CD4-positive, alpha-beta T cell (primary cell): ENCODE measurements at regions not wholly inside any gene's neighbourhood (a gene's known extent, or its start where the extent isn't known, plus 50 kb on each side); places are given as distances from the start of the nearest gene placed in this dataset.

ENCODE experiments used
- ATAC-seq: fragments of 200-7000 bp; cut with Tn5 transposase; one replicate; pipeline ENCODE4 v1.10.0; 2022; ENCODE audit warnings: mild to moderate bottlenecking; ENCODE audit not compliant: poor library complexity
- CTCF ChIA-PET: fragments of 350-600 bp; sonication (Branson Sonifier 250); formaldehyde crosslinking; loops from one replicate; lab custom pipeline; 2021; ENCODE audit warnings: antibody characterized with exemption, inconsistent platforms; lab: Charles Lee
- POLR2A ChIA-PET: fragments of 350-600 bp; sonication (Branson Sonifier 250); formaldehyde crosslinking; loops from one replicate; lab custom pipeline; 2021; ENCODE audit warnings: antibody characterized with exemption, inconsistent platforms; lab: Charles Lee
- DNase-seq, 14 experiments: peaks; one replicate each; pipeline ENCODE4 v3.0.0-alpha.2; 2013 to 2020; ENCODE audit warnings: mixed read lengths in 2 of 14
- H3K27ac ChIP-seq, 2 donors: one replicate each; pipeline versions ENCODE4 v1.5.1 to v1.7.0; 2013; ENCODE audit warnings: low read length in 2 of 2, low read depth in 1 of 2, mild to moderate bottlenecking in 1 of 2
- H3K27me3 ChIP-seq, 2 experiments: 1 replicate in 1 of 2; 2 replicates in 1 of 2; pipeline versions ENCODE4 v1.6.1 to v1.7.0; 2013; ENCODE audit warnings: low read length in 2 of 2, control low read depth in 1 of 2, mild to moderate bottlenecking in 1 of 2, moderate library complexity in 1 of 2; ENCODE audit not compliant: insufficient read depth in 2 of 2, control insufficient read depth in 1 of 2
- H3K36me3 ChIP-seq: one replicate; pipeline ENCODE4 v1.6.1; 2013; ENCODE audit warnings: low read length, control low read depth; ENCODE audit not compliant: insufficient read depth
- H3K4me1 ChIP-seq: one replicate; pipeline ENCODE4 v1.6.1; 2013; ENCODE audit warnings: low read length, control low read depth; ENCODE audit not compliant: insufficient read depth
- H3K4me3 ChIP-seq: one replicate; pipeline ENCODE4 v1.5.1; 2013; ENCODE audit warnings: mild to moderate bottlenecking, low read length, moderate library complexity
- H3K9me3 ChIP-seq, 2 experiments: 1 replicate in 1 of 2; 2 replicates in 1 of 2; pipeline versions ENCODE4 v1.6.1 to v1.7.0; 2013; ENCODE audit warnings: low read length in 2 of 2, mild to moderate bottlenecking in 2 of 2, control low read depth in 1 of 2, moderate library complexity in 1 of 2; ENCODE audit not compliant: control insufficient read depth in 1 of 2, insufficient read depth in 1 of 2
- H3K27ac Mint-ChIP-seq: one replicate; pipeline ENCODE4 v1.8.0; 2020; ENCODE audit warnings: mixed read lengths
- H3K27me3 Mint-ChIP-seq: one replicate; pipeline ENCODE4 v1.8.0; 2021; ENCODE audit warnings: mixed read lengths
- H3K36me3 Mint-ChIP-seq: one replicate; pipeline ENCODE4 v1.8.0; 2021; ENCODE audit warnings: low read depth, mixed read lengths
- H3K4me1 Mint-ChIP-seq: one replicate; pipeline ENCODE4 v1.8.0; 2021; ENCODE audit warnings: low read depth, mixed read lengths
- H3K4me3 Mint-ChIP-seq: one replicate; pipeline ENCODE4 v1.8.0; 2020; ENCODE audit warnings: mild to moderate bottlenecking, mixed read lengths
- H3K9me3 Mint-ChIP-seq: one replicate; pipeline ENCODE4 v1.8.0; 2020; ENCODE audit warnings: mixed read lengths
- CTCF ChIP-seq: fragments of 200-600 bp; IDR thresholded peaks from one replicate; pipeline ENCODE4 v1.8.0; 2022; ENCODE audit warnings: antibody characterized with exemption, mild to moderate bottlenecking
- intact Hi-C, 2 experiments: fragments of 100-400 bp; cut with DNase I in 1 of 2; cut with micrococcal nuclease in 1 of 2; formaldehyde crosslinking; loops; one replicate each; pipeline versions ENCODE4 v1.15.1 to v1.9.0; 2023 to 2025; cut with DNase I, micrococcal nuclease

DNA sequence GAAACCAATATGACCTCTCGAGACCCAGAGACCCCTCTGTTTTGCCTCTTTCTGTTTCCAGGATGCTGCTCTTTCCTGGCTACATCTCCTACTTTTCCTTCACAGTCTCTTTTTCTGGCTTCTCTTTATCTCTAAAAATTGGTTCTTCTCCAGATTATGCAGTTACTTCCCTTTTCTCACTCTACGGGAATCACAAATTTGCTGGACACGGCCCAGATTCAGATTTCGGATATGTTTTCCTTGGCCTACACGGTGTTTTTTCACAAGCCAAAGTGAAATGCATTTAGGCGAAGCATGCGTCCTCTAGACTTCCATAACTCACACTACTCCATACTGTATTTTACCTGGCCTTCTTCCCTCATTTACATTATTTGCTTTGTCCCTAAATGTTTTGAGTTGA is 214.7 kb upstream of the MIR17HG start:
- H3K36me3 ChIP-seq: no peaks in the 10 kb centered on the region
- Mint-ChIP-seq H3K4me1 (no peaks in the 10 kb centered on the region), H3K36me3 (no peaks in the 10 kb centered on the region), H3K9me3 (no peaks in the 10 kb centered on the region), H3K27ac (no peak overlapping the region), H3K4me3 (no peak overlapping the region), H3K27me3 (peaks cover 5% of the 10 kb centered on the region)
- POLR2A ChIA-PET: no interaction called here
- H3K27ac ChIP-seq: no peak overlapping the region
- no peaks in the 10 kb centered on the region for H3K4me1 ChIP-seq
- H3K9me3 ChIP-seq: no peaks in the 10 kb centered on the region
- H3K4me3 ChIP-seq: no peak overlapping the region
- CTCF ChIA-PET: no interaction called here
- no peak for TF ChIP-seq CTCF
- intact Hi-C loops: loop anchor here (5.0 to 10.0 kb wide), 3 partner anchors 115 to 590 kb away; no protein-coding TSS in a partner anchor
- ATAC-seq (no peak), DNase-seq (no peak)
- no peaks in the 10 kb centered on the region for H3K27me3 ChIP-seq

GRCh38 chr13:91133941-91134802 is 213.3 kb upstream of the MIR17HG start:
- DNase-seq (peak in 7 of 14 experiments; percentile 1 to 56 (median 20)), ATAC-seq (no peak)
- Histone ChIP-seq H3K27me3 (no peaks in the 10 kb centered on the region), H3K4me3 (no peak overlapping the region), H3K27ac (no peak overlapping the region), H3K4me1 (no peaks in the 10 kb centered on the region), H3K36me3 (no peaks in the 10 kb centered on the region), H3K9me3 (no peaks in the 10 kb centered on the region)
- POLR2A ChIA-PET: no interaction called here
- H3K36me3 Mint-ChIP-seq: no peaks in the 10 kb centered on the region
- no peaks in the 10 kb centered on the region for H3K9me3 Mint-ChIP-seq
- H3K27me3 Mint-ChIP-seq: no peaks in the 10 kb centered on the region
- peak; percentile 69 for TF ChIP-seq CTCF
- no peaks in the 10 kb centered on the region for H3K4me1 Mint-ChIP-seq
- intact Hi-C loops: loop anchor here (5.0 to 10.0 kb wide), 3 partner anchors 113 to 588 kb away; no protein-coding TSS in a partner anchor
- no peak overlapping the region for H3K27ac Mint-ChIP-seq
- CTCF ChIA-PET: no interaction called here
- no peak overlapping the region for H3K4me3 Mint-ChIP-seq

DNA sequence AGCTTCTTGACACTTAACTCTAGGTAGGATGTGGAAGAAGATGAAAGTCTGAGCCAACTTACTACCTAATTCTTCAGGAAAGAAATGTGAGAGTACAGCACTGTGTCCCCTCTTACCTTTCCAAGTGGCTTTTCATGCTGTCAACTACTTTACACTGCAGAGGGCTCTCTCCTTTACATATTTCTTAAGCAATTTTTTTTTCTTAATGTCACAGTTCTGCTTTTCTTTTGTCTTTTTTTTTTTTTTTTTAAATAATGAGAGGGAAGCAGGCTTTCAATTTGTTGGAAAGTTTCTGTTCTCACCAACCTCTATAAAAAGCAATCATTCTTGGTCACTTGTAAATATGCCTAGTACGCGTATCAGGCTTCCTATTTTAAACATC is 212.7 kb upstream of the MIR17HG start:
- no peak overlapping the region for H3K27ac ChIP-seq
- TF ChIP-seq CTCF: no peak
- no peaks in the 10 kb centered on the region for H3K4me1 ChIP-seq
- no peaks in the 10 kb centered on the region for H3K9me3 Mint-ChIP-seq
- ChIA-PET CTCF (no interaction called here), POLR2A (no interaction called here)
- H3K27me3 Mint-ChIP-seq: no peaks in the 10 kb centered on the region
- H3K4me1 Mint-ChIP-seq: no peaks in the 10 kb centered on the region
- intact Hi-C loops: loop anchor here (5.0 to 10.0 kb wide), 3 partner anchors 113 to 588 kb away; no protein-coding TSS in a partner anchor
- no peaks in the 10 kb centered on the region for H3K36me3 Mint-ChIP-seq
- H3K36me3 ChIP-seq: no peaks in the 10 kb centered on the region
- H3K4me3 ChIP-seq: no peak overlapping the region
- no peak overlapping the region for H3K4me3 Mint-ChIP-seq
- no peaks in the 10 kb centered on the region for H3K9me3 ChIP-seq
- no peaks in the 10 kb centered on the region for H3K27me3 ChIP-seq
- no peak overlapping the region for H3K27ac Mint-ChIP-seq
- ATAC-seq: no peak
- no peak for DNase-seq
